BLaER1 treated with 17β-estradiol and CSF1 and Interleukin-3, amounts not matched to agents 10 nM and 100 nM (cell line): ENCODE measurements at regions not wholly inside any gene's neighbourhood (a gene's known extent, or its start where the extent isn't known, plus 50 kb on each side); places are given as distances from the start of the nearest gene placed in this dataset.
"Not testable (repeated sequence)": the region's sequence is repeated elsewhere in the genome, so short reads cannot be mapped to it uniquely, and the experiment has no call there.

Source experiments
- H3K27ac ChIP-seq, 11 experiments: shearing (Covaris generic); formaldehyde crosslinking; 2 replicates each; pipeline ENCODE4 v1.8.1; 2022
- H3K27me3 ChIP-seq, 11 experiments: shearing (Covaris generic); formaldehyde crosslinking; 2 replicates each; pipeline ENCODE4 v1.8.1; 2022
- H3K36me3 ChIP-seq, 11 experiments: shearing (Covaris generic); formaldehyde crosslinking; 2 replicates each; pipeline ENCODE4 v1.8.1; 2022
- H3K4me1 ChIP-seq, 10 experiments: shearing (Covaris generic); formaldehyde crosslinking; 2 replicates each; pipeline ENCODE4 v1.8.1; 2022
- H3K4me2 ChIP-seq, 11 experiments: shearing (Covaris generic); formaldehyde crosslinking; 2 replicates each; pipeline ENCODE4 v1.8.1; 2022
- H3K4me3 ChIP-seq, 10 experiments: shearing (Covaris generic); formaldehyde crosslinking; 2 replicates each; pipeline ENCODE4 v1.8.1; 2022
- H3K9ac ChIP-seq, 11 experiments: shearing (Covaris generic); formaldehyde crosslinking; 2 replicates each; pipeline ENCODE4 v1.8.1; 2022
- H3K9me3 ChIP-seq, 11 experiments: shearing (Covaris generic); formaldehyde crosslinking; replicated peaks in 1 of 11; 2 replicates each; pipeline ENCODE4 v1.8.1; 2022
- H4K20me1 ChIP-seq, 11 experiments: shearing (Covaris generic); formaldehyde crosslinking; 2 replicates each; pipeline ENCODE4 v1.8.1; 2022
- Cebpa-rat ChIP-seq, 11 experiments: shearing (Covaris generic); IDR thresholded peaks; 2 replicates each; pipeline ENCODE4 v1.8.1; 2022

- Histone ChIP-seq H3K27ac (no peak overlapping the region), H4K20me1 (no peaks in the 10 kb centered on the region), H3K9me3 (peaks cover 0 to 33% (median 10%) of the 10 kb centered on the region in 11 experiments; a peak in 12 of 22 replicates), H3K4me3 (no peak overlapping the region), H3K36me3 (no peaks in the 10 kb centered on the region), H3K4me2 (no peak overlapping the region), H3K27me3 (no peaks in the 10 kb centered on the region), H3K9ac (no peak overlapping the region), H3K4me1 (no peaks in the 10 kb centered on the region)
- TF ChIP-seq Cebpa-rat (IDR thresholded peaks at IDR 0.05) = no peak
Measured at GRCh38 chr9:87014436-87014835, 67.1 kb upstream of the GAS1 start.

GRCh38 chr9:87016681-87017080 is 69.4 kb upstream of the GAS1 start:
- H3K9ac ChIP-seq = no peak overlapping the region
- H3K4me2 ChIP-seq = no peak overlapping the region
- H4K20me1 ChIP-seq = no peaks in the 10 kb centered on the region
- no peak overlapping the region for H3K4me3 ChIP-seq
- no peaks in the 10 kb centered on the region for H3K36me3 ChIP-seq
- H3K27ac ChIP-seq = no peak overlapping the region
- H3K4me1 ChIP-seq = no peaks in the 10 kb centered on the region
- TF ChIP-seq Cebpa-rat (IDR thresholded peaks at IDR 0.05) = no peak
- H3K27me3 ChIP-seq = no peaks in the 10 kb centered on the region
- peaks cover 0 to 29% (median 7%) of the 10 kb centered on the region in 11 experiments; a peak in 12 of 22 replicates for H3K9me3 ChIP-seq

DNA sequence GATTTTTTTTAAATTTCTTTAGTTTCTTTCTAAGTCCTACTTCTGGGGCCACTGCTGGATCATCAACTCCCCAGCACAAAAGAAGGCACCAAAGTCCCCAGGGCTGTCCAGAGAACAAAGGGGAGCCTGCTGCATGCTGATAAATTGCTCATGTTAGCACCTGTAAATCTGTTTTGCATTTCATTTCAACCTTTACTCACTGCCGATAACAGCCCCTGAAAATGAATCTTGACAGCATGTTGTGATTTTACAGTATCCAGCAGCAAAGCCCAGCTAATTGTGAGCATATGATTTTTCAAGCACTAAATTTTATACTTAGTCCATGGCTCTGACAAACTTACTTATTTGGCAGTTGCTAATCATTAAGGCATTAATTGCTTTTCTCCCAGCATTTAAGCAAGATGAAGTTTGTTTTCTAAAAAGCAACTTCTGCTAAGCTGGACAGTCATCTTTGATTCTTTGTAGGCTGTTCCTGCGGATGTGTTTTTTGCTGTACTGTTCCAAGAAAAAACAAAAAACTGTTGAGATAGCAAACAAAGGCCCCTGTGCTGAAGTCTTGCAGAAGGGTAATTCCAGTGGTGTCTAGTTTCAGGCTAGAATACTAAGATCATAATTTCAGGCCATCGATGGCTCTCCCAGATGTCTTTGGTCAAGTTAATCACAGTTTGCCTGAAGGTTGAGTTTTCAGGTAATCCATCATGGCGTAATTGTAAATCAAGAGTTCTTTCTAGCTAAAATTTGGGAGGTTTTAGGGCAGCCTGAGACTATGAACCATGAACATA is 73.1 kb upstream of the GAS1 start:
- Histone ChIP-seq H3K27me3 (no peaks in the 10 kb centered on the region), H3K9ac (no peak overlapping the region), H3K9me3 (peaks cover 0 to 18% (median 0%) of the 10 kb centered on the region in 11 experiments; a peak in 3 of 22 replicates), H3K27ac (no peak overlapping the region), H4K20me1 (no peaks in the 10 kb centered on the region), H3K36me3 (no peaks in the 10 kb centered on the region), H3K4me3 (no peak overlapping the region), H3K4me2 (no peak overlapping the region), H3K4me1 (no peaks in the 10 kb centered on the region)
- TF ChIP-seq Cebpa-rat (IDR thresholded peaks at IDR 0.05) = no peak

DNA sequence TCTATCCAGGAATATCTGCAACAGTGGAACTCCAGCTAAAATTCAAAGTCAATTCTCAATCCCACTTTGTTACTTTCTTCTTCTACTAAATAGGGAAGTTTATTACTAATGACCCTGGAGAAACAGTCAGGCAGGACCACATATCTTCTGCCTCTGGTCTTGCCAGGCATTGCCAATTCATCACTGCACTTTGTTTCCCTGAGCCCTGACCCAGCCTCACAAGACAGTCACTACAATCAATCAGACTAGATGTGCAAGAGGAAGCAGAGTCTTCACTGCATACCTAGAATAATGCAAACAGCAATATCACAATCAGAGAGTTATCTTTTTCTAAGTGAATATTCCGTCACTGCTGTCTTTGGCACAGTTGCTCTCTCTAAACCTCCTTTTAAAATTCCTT is 74.9 kb upstream of the GAS1 start:
- Histone ChIP-seq H4K20me1 (no peaks in the 10 kb centered on the region), H3K27ac (no peak overlapping the region), H3K9ac (no peak overlapping the region), H3K9me3 (0 out of 22 replicates have a peak, but pooled peaks cover 0 to 2% (median 0%) of the 10 kb centered on the region in 11 experiments), H3K4me1 (no peaks in the 10 kb centered on the region), H3K27me3 (no peaks in the 10 kb centered on the region), H3K4me3 (no peak overlapping the region), H3K4me2 (no peak overlapping the region), H3K36me3 (no peaks in the 10 kb centered on the region)
- TF ChIP-seq Cebpa-rat (IDR thresholded peaks at IDR 0.05) = no peak

DNA sequence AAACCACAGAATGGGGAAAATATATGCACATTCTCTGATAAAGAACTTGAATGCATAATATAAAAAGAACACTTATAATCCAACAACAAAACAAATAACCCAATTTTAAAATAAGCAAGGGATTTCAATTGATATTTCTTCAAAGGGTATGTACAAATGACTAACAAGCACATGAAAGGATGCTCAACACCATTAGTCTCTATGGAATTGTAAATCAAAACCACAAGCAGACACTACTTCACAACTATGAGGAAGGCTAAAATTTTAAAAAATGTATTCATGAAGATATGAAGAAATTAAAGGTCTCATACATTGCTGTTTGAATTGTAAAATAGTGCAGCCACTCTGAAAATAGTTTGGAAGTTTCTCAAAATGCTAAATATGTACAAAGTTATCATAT is 78.9 kb upstream of the GAS1 start:
- H3K9me3 ChIP-seq = peaks cover 0 to 12% (median 6%) of the 10 kb centered on the region in 11 experiments; a peak in 5 of 22 replicates
- TF ChIP-seq Cebpa-rat (IDR thresholded peaks at IDR 0.05) = no peak

GRCh38 chr9:87028836-87029235 is 81.5 kb upstream of the GAS1 start:
- not testable (repeated sequence) for H3K4me1 ChIP-seq, H3K27me3 ChIP-seq, H3K36me3 ChIP-seq, H3K9ac ChIP-seq, H3K4me3 ChIP-seq, H3K27ac ChIP-seq, H3K4me2 ChIP-seq, H4K20me1 ChIP-seq
- H3K9me3 ChIP-seq = peaks cover 0 to 12% (median 6%) of the 10 kb centered on the region in 11 experiments; a peak in 5 of 22 replicates

More for the DNA sequence above, 78.9 kb upstream of the GAS1 start:
- Histone ChIP-seq H3K4me3 (no peak overlapping the region), H3K27ac (no peak overlapping the region), H4K20me1 (no peaks in the 10 kb centered on the region), H3K4me1 (no peaks in the 10 kb centered on the region), H3K36me3 (no peaks in the 10 kb centered on the region), H3K27me3 (no peaks in the 10 kb centered on the region), H3K4me2 (no peak overlapping the region), H3K9ac (no peak overlapping the region)

- no peak for TF ChIP-seq Cebpa-rat (IDR thresholded peaks at IDR 0.05)
- Histone ChIP-seq H3K36me3 (no peaks in the 10 kb centered on the region), H3K27me3 (no peaks in the 10 kb centered on the region), H3K9me3 (peaks cover 0 to 12% (median 6%) of the 10 kb centered on the region in 11 experiments; a peak in 5 of 22 replicates), H3K27ac (no peak overlapping the region), H3K9ac (no peak overlapping the region), H3K4me3 (no peak overlapping the region), H3K4me1 (peaks cover 0 to 10% (median 4%) of the 10 kb centered on the region in 10 experiments; a peak in 6 of 20 replicates), H4K20me1 (no peaks in the 10 kb centered on the region; a peak in 1 of 22 replicates), H3K4me2 (no peak overlapping the region)
Measured at GRCh38 chr9:87029905-87030304, 82.6 kb upstream of the GAS1 start.

DNA sequence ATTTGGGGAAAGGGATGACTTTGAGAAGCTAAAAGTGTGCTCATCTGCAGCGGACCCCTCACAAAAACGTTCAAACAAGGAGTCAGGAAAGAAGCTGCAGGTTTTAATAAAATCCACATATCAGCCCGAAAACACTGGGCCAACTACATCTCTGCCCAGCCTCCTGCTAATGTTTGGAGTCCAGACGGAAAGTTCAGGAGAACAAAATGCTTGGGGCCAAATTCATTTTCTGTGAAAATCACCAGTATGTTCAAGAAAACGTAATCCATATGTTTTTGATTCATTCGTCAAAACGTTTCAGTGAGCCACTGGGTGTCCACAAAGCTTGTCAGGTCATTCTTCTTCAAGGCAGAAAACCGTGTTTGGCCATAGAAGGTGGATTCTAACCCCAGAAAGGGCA is 87.5 kb upstream of the GAS1 start:
- H3K9me3 ChIP-seq = no peaks in the 10 kb centered on the region
- H3K4me3 ChIP-seq = no peak overlapping the region
- H3K27ac ChIP-seq = no peak overlapping the region
- no peaks in the 10 kb centered on the region; a peak in 1 of 22 replicates for H4K20me1 ChIP-seq
- H3K9ac ChIP-seq = no peak overlapping the region
- no peaks in the 10 kb centered on the region for H3K36me3 ChIP-seq
- no peak for TF ChIP-seq Cebpa-rat (IDR thresholded peaks at IDR 0.05)
- no peak overlapping the region for H3K4me2 ChIP-seq
- peaks cover 0 to 10% (median 4%) of the 10 kb centered on the region in 10 experiments; a peak in 6 of 20 replicates for H3K4me1 ChIP-seq
- H3K27me3 ChIP-seq = no peaks in the 10 kb centered on the region

- no peak overlapping the region for H3K4me3 ChIP-seq
- H3K4me2 ChIP-seq = no peak overlapping the region
Measured at GRCh38 chr9:87035879-87036278, 88.6 kb upstream of the GAS1 start.

GRCh38 chr9:87036506-87036905 is 89.2 kb upstream of the GAS1 start:
- Histone ChIP-seq H3K9ac (no peak overlapping the region), H3K9me3 (no peaks in the 10 kb centered on the region), H4K20me1 (no peaks in the 10 kb centered on the region; a peak in 1 of 22 replicates), H3K36me3 (no peaks in the 10 kb centered on the region), H3K27ac (no peak overlapping the region), H3K4me2 (no peak overlapping the region), H3K27me3 (no peaks in the 10 kb centered on the region), H3K4me3 (no peak overlapping the region), H3K4me1 (peaks cover 0 to 10% (median 4%) of the 10 kb centered on the region in 10 experiments; a peak in 6 of 20 replicates)
- no peak for TF ChIP-seq Cebpa-rat (IDR thresholded peaks at IDR 0.05)

More at GRCh38 chr9:87035879-87036278, 88.6 kb upstream of the GAS1 start:
- H4K20me1 ChIP-seq = no peaks in the 10 kb centered on the region; a peak in 1 of 22 replicates
- no peak overlapping the region for H3K27ac ChIP-seq
- no peak for TF ChIP-seq Cebpa-rat (IDR thresholded peaks at IDR 0.05)
- H3K9ac ChIP-seq = no peak overlapping the region
- no peaks in the 10 kb centered on the region for H3K27me3 ChIP-seq
- H3K4me1 ChIP-seq = peaks cover 0 to 10% (median 4%) of the 10 kb centered on the region in 10 experiments; a peak in 6 of 20 replicates
- no peaks in the 10 kb centered on the region for H3K36me3 ChIP-seq
- H3K9me3 ChIP-seq = no peaks in the 10 kb centered on the region
